ENCODE measurements at regions not wholly inside any gene's neighbourhood (a gene's known extent, or its start where the extent isn't known, plus 50 kb on each side); places are given as distances from the start of the nearest gene placed in this dataset.

- Mint-ChIP-seq H3K27me3 (ENCODE audit: low read depth, unreplicated experiment) (peaks cover 2% of the 10 kb centered on the region), H3K4me1 (ENCODE audit: low read depth, unreplicated experiment) (no peaks in the 10 kb centered on the region), H3K4me3 (ENCODE audit: unreplicated experiment) (no peak overlapping the region), H3K9me3 (ENCODE audit: unreplicated experiment) (no peaks in the 10 kb centered on the region), H3K36me3 (ENCODE audit: low read depth, unreplicated experiment) (no peaks in the 10 kb centered on the region), H3K27ac (ENCODE audit: unreplicated experiment) (peak overlapping the region; percentile 2)
- no peak overlapping the region for H2AFZ ChIP-seq (ENCODE audit: low read depth, low read length)
- no peaks in the 10 kb centered on the region for H3K4me1 ChIP-seq (ENCODE audit: insufficient read depth, low read length)
- peak overlapping the region; percentile 26 for H3K4me2 ChIP-seq (ENCODE audit: low read length)
- FAIRE-seq: peak; percentile 84
- TF ChIP-seq CTCF (IDR thresholded peaks at IDR 0.05; ENCODE audit: insufficient read depth, low read depth, low read length) (no peak), EZH2 (IDR thresholded peaks at IDR 0.05; ENCODE audit: insufficient read depth, low read length) (no peak)
- H3K9me3 ChIP-seq (ENCODE audit: insufficient read depth, low read depth, low read length): no peaks in the 10 kb centered on the region
- no peak overlapping the region for H3K9ac ChIP-seq (ENCODE audit: low read length)
- H3K79me2 ChIP-seq (ENCODE audit: insufficient read depth, low read length): no peaks in the 10 kb centered on the region
- no peak overlapping the region for H3K4me3 ChIP-seq (ENCODE audit: insufficient read depth, low read depth, low read length)
- no peaks in the 10 kb centered on the region for H3K36me3 ChIP-seq (ENCODE audit: insufficient read depth, low read length)
- H3K27me3 ChIP-seq (ENCODE audit: insufficient read depth, low read length): no peaks in the 10 kb centered on the region
- DNase-seq (ENCODE audit: low read depth): peak; percentile 90
- no peaks in the 10 kb centered on the region for H4K20me1 ChIP-seq (ENCODE audit: insufficient read depth, low read length)
- peak overlapping the region; percentile 55 for H3K27ac ChIP-seq (ENCODE audit: low read depth, low read length)
Measured at GRCh38 chr3:59502806-59503205, 453.0 kb upstream of the CFAP20DC start.

- H3K27me3 Mint-ChIP-seq (ENCODE audit: low read depth, unreplicated experiment): peaks cover 6% of the 10 kb centered on the region
- H3K4me2 ChIP-seq (ENCODE audit: low read length): no peak overlapping the region
- H3K4me3 Mint-ChIP-seq (ENCODE audit: unreplicated experiment): no peak overlapping the region
- no peak for TF ChIP-seq CTCF (IDR thresholded peaks at IDR 0.05; ENCODE audit: insufficient read depth, low read depth, low read length)
- no peak for TF ChIP-seq EZH2 (IDR thresholded peaks at IDR 0.05; ENCODE audit: insufficient read depth, low read length)
- no peaks in the 10 kb centered on the region for H3K9me3 ChIP-seq (ENCODE audit: insufficient read depth, low read depth, low read length)
- H3K27me3 ChIP-seq (ENCODE audit: insufficient read depth, low read length): no peaks in the 10 kb centered on the region
- H3K27ac ChIP-seq (ENCODE audit: low read depth, low read length): no peak overlapping the region
- no peaks in the 10 kb centered on the region for H3K36me3 Mint-ChIP-seq (ENCODE audit: low read depth, unreplicated experiment)
- no peak overlapping the region for H3K9ac ChIP-seq (ENCODE audit: low read length)
- H3K79me2 ChIP-seq (ENCODE audit: insufficient read depth, low read length): no peaks in the 10 kb centered on the region
- no peak overlapping the region for H2AFZ ChIP-seq (ENCODE audit: low read depth, low read length)
- no peaks in the 10 kb centered on the region for H3K4me1 ChIP-seq (ENCODE audit: insufficient read depth, low read length)
- H4K20me1 ChIP-seq (ENCODE audit: insufficient read depth, low read length): no peaks in the 10 kb centered on the region
- no peaks in the 10 kb centered on the region for H3K9me3 Mint-ChIP-seq (ENCODE audit: unreplicated experiment)
- H3K27ac Mint-ChIP-seq (ENCODE audit: unreplicated experiment): no peak overlapping the region
- no peak overlapping the region for H3K4me3 ChIP-seq (ENCODE audit: insufficient read depth, low read depth, low read length)
- FAIRE-seq (no peak), DNase-seq (ENCODE audit: low read depth) (no peak)
- no peaks in the 10 kb centered on the region for H3K4me1 Mint-ChIP-seq (ENCODE audit: low read depth, unreplicated experiment)
- no peaks in the 10 kb centered on the region for H3K36me3 ChIP-seq (ENCODE audit: insufficient read depth, low read length)
Measured at GRCh38 chr3:59499954-59500353, 450.1 kb upstream of the CFAP20DC start.

GRCh38 chr3:59499000-59499399 is 449.2 kb upstream of the CFAP20DC start:
- no peak for TF ChIP-seq CTCF (IDR thresholded peaks at IDR 0.05; ENCODE audit: insufficient read depth, low read depth, low read length)
- TF ChIP-seq EZH2 (IDR thresholded peaks at IDR 0.05; ENCODE audit: insufficient read depth, low read length): no peak
- Mint-ChIP-seq H3K27me3 (ENCODE audit: low read depth, unreplicated experiment) (peaks cover 7% of the 10 kb centered on the region), H3K9me3 (ENCODE audit: unreplicated experiment) (no peaks in the 10 kb centered on the region), H3K4me3 (ENCODE audit: unreplicated experiment) (no peak overlapping the region), H3K36me3 (ENCODE audit: low read depth, unreplicated experiment) (no peaks in the 10 kb centered on the region), H3K27ac (ENCODE audit: unreplicated experiment) (no peak overlapping the region), H3K4me1 (ENCODE audit: low read depth, unreplicated experiment) (no peaks in the 10 kb centered on the region)
- Histone ChIP-seq H3K9ac (ENCODE audit: low read length) (no peak overlapping the region), H4K20me1 (ENCODE audit: insufficient read depth, low read length) (no peaks in the 10 kb centered on the region), H3K79me2 (ENCODE audit: insufficient read depth, low read length) (no peaks in the 10 kb centered on the region), H3K4me1 (ENCODE audit: insufficient read depth, low read length) (no peaks in the 10 kb centered on the region), H3K36me3 (ENCODE audit: insufficient read depth, low read length) (no peaks in the 10 kb centered on the region), H2AFZ (ENCODE audit: low read depth, low read length) (no peak overlapping the region), H3K4me2 (ENCODE audit: low read length) (no peak overlapping the region), H3K27me3 (ENCODE audit: insufficient read depth, low read length) (no peaks in the 10 kb centered on the region), H3K9me3 (ENCODE audit: insufficient read depth, low read depth, low read length) (no peaks in the 10 kb centered on the region), H3K4me3 (ENCODE audit: insufficient read depth, low read depth, low read length) (no peak overlapping the region), H3K27ac (ENCODE audit: low read depth, low read length) (no peak overlapping the region)
- FAIRE-seq: no peak
- no peak for DNase-seq (ENCODE audit: low read depth)
